ENCODE measurements at regions not wholly inside any gene's neighbourhood (a gene's known extent, or its start where the extent isn't known, plus 50 kb on each side); places are given as distances from the start of the nearest gene placed in this dataset.

- TF ChIP-seq CTCF (IDR thresholded peaks at IDR 0.05): no peak
These were observed 545.3 kb downstream of the RFC3 start for GRCh38 chr13:34363266-34363665.

GRCh38 chr13:34364633-34365032, 546.7 kb downstream of the RFC3 start:
- TF ChIP-seq CTCF (IDR thresholded peaks at IDR 0.05): no peak

GRCh38 chr13:34369931-34370330, 552.0 kb downstream of the RFC3 start:
- no peak for TF ChIP-seq CTCF (IDR thresholded peaks at IDR 0.05)

- no peak for TF ChIP-seq CTCF (IDR thresholded peaks at IDR 0.05)
These were observed 553.2 kb downstream of the RFC3 start for GRCh38 chr13:34371108-34371507.

GRCh38 chr13:34371645-34372395, 553.9 kb downstream of the RFC3 start:
- TF ChIP-seq CTCF (IDR thresholded peaks at IDR 0.05): no peak

GRCh38 chr13:34372581-34372980, 554.6 kb downstream of the RFC3 start:
- no peak for TF ChIP-seq CTCF (IDR thresholded peaks at IDR 0.05)

GRCh38 chr13:34376483-34376882, 558.5 kb downstream of the RFC3 start:
- no peak for TF ChIP-seq CTCF (IDR thresholded peaks at IDR 0.05)

- TF ChIP-seq CTCF (IDR thresholded peaks at IDR 0.05): no peak
These were observed 560.8 kb upstream of the NBEA start for GRCh38 chr13:34381228-34381627.
